ENCODE measurements at regions not wholly inside any gene's neighbourhood (a gene's known extent, or its start where the extent isn't known, plus 50 kb on each side); places are given as distances from the start of the nearest gene placed in this dataset.

GRCh38 chr11:110779108-110779507, 66.9 kb upstream of the ARHGAP20 start:
- TF ChIP-seq POLR2A (IDR thresholded peaks at IDR 0.05) (no peak), CTCF (IDR thresholded peaks at IDR 0.05) (no peak)
- H3K27me3 ChIP-seq = no peaks in the 10 kb centered on the region
- H3K27ac ChIP-seq = no peak overlapping the region
- intact Hi-C loops (cut with DNase I; ENCODE audit: low total_unique reads) = no loop called here
- H3K9me3 ChIP-seq = no peaks in the 10 kb centered on the region
- no peak for DNase-seq
- no peak overlapping the region for H3K4me3 ChIP-seq
- H3K36me3 ChIP-seq = no peaks in the 10 kb centered on the region
- H3K4me1 ChIP-seq = no peaks in the 10 kb centered on the region

DNA sequence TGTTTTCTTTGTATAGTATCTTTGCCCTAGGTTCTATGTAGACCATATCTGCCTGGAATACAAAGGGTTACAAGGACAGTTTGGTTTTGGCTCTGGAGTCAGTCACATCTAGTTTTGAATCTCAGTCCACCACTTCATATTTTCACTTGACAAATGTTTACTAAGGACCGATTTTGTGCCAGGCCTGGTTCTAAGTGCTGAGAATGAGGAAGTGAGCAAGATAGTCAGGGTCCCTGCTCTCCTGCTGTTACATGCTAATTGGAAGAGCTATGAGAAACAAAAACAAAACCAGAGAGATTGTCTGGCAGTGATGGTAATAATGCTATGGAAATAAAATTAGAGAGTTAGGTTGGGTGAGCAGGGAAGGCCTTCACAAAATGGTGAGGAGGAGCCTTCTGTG, 66.1 kb upstream of the ARHGAP20 start:
- H3K4me3 ChIP-seq = no peak overlapping the region
- peak overlapping the region in 1 of 2 donors; percentile 34 for H3K27ac ChIP-seq
- no peak for TF ChIP-seq POLR2A (IDR thresholded peaks at IDR 0.05)
- intact Hi-C loops (cut with DNase I; ENCODE audit: low total_unique reads) = no loop called here
- no peaks in the 10 kb centered on the region for H3K9me3 ChIP-seq
- DNase-seq = no peak
- no peaks in the 10 kb centered on the region for H3K36me3 ChIP-seq
- no peaks in the 10 kb centered on the region for H3K4me1 ChIP-seq
- no peaks in the 10 kb centered on the region for H3K27me3 ChIP-seq

GRCh38 chr11:110777775-110778174, 65.5 kb upstream of the ARHGAP20 start:
- H3K36me3 ChIP-seq = no peaks in the 10 kb centered on the region
- H3K4me3 ChIP-seq = no peak overlapping the region
- peak overlapping the region in 1 of 2 donors; percentile 34 for H3K27ac ChIP-seq
- intact Hi-C loops (cut with DNase I; ENCODE audit: low total_unique reads) = no loop called here
- no peaks in the 10 kb centered on the region for H3K4me1 ChIP-seq
- no peak for TF ChIP-seq POLR2A (IDR thresholded peaks at IDR 0.05)
- TF ChIP-seq CTCF (IDR thresholded peaks at IDR 0.05) = no peak
- peak in 1 of 2 donors; percentile 18 for DNase-seq
- no peaks in the 10 kb centered on the region for H3K27me3 ChIP-seq
- H3K9me3 ChIP-seq = no peaks in the 10 kb centered on the region

GRCh38 chr11:110776081-110776480, 63.8 kb upstream of the ARHGAP20 start:
- Histone ChIP-seq H3K4me1 (no peaks in the 10 kb centered on the region), H3K4me3 (no peak overlapping the region), H3K27me3 (no peaks in the 10 kb centered on the region), H3K36me3 (no peaks in the 10 kb centered on the region), H3K9me3 (no peaks in the 10 kb centered on the region), H3K27ac (no peak overlapping the region)
- TF ChIP-seq CTCF (IDR thresholded peaks at IDR 0.05) = no peak
- no peak for TF ChIP-seq POLR2A (IDR thresholded peaks at IDR 0.05)
- intact Hi-C loops (cut with DNase I; ENCODE audit: low total_unique reads) = no loop called here
- no peak for DNase-seq

- Histone ChIP-seq H3K36me3 (no peaks in the 10 kb centered on the region), H3K4me3 (no peak overlapping the region), H3K4me1 (no peaks in the 10 kb centered on the region), H3K9me3 (no peaks in the 10 kb centered on the region), H3K27me3 (no peaks in the 10 kb centered on the region), H3K27ac (no peak overlapping the region)
- TF ChIP-seq POLR2A (IDR thresholded peaks at IDR 0.05) = no peak
- no peak for TF ChIP-seq CTCF (IDR thresholded peaks at IDR 0.05)
- intact Hi-C loops (cut with DNase I; ENCODE audit: low total_unique reads) = no loop called here
- no peak for DNase-seq
Measured at GRCh38 chr11:110774138-110775014, 62.1 kb upstream of the ARHGAP20 start.

Data from uterus (tissue), 3 donors.